HG02798 (cell line): ENCODE measurements at regions not wholly inside any gene's neighbourhood (a gene's known extent, or its start where the extent isn't known, plus 50 kb on each side); places are given as distances from the start of the nearest gene placed in this dataset.
"Not testable (repeated sequence)": the region's sequence is repeated elsewhere in the genome, so short reads cannot be mapped to it uniquely, and the experiment has no call there.

Experiments used
- ATAC-seq: cut with Tn5 transposase; IDR thresholded peaks from one replicate; pipeline ENCODE4 v1.9.1; 2021; ENCODE audit warnings: mild to moderate bottlenecking; ENCODE audit not compliant: unreplicated experiment, poor library complexity

- no peak for ATAC-seq
Measured at GRCh38 chr13:50225193-50226155, 210.2 kb downstream of the KCNRG start.

- ATAC-seq = peak; percentile 44
Measured at GRCh38 chr13:50226515-50227155, 211.4 kb downstream of the KCNRG start.

- ATAC-seq = no peak
Measured at GRCh38 chr13:50227361-50227760, 212.1 kb downstream of the KCNRG start.

- ATAC-seq = no peak
Measured at GRCh38 chr13:50228527-50228926, 213.3 kb downstream of the KCNRG start.

GRCh38 chr13:50229960-50230661 is 214.9 kb downstream of the KCNRG start:
- no peak for ATAC-seq

GRCh38 chr13:50230662-50230978 is 215.4 kb downstream of the KCNRG start:
- ATAC-seq = no peak

- not testable (repeated sequence) for ATAC-seq
Measured at GRCh38 chr13:50233574-50233973, 218.3 kb downstream of the KCNRG start.

GRCh38 chr13:50235604-50236342 is 220.5 kb downstream of the KCNRG start:
- ATAC-seq = no peak

- peak; percentile 95 for ATAC-seq
Measured at GRCh38 chr13:50236898-50237318, 221.7 kb downstream of the KCNRG start.

GRCh38 chr13:50238922-50239321 is 223.7 kb downstream of the KCNRG start:
- ATAC-seq = no peak

GRCh38 chr13:50241479-50241878 is 226.2 kb downstream of the KCNRG start:
- ATAC-seq = no peak

- no peak for ATAC-seq
Measured at GRCh38 chr13:50243931-50244330, 228.7 kb downstream of the KCNRG start.

GRCh38 chr13:50244355-50244712 is 229.1 kb downstream of the KCNRG start:
- ATAC-seq = no peak

GRCh38 chr13:50244713-50245574 is 229.7 kb downstream of the KCNRG start:
- peak; percentile 94 for ATAC-seq

GRCh38 chr13:50247223-50247622 is 232.0 kb downstream of the KCNRG start:
- no peak for ATAC-seq

- no peak for ATAC-seq
Measured at GRCh38 chr13:50248516-50249143, 233.4 kb downstream of the KCNRG start.

GRCh38 chr13:50249144-50249521 is 233.9 kb downstream of the KCNRG start:
- ATAC-seq = no peak

GRCh38 chr13:50250401-50250800 is 235.2 kb downstream of the KCNRG start:
- no peak for ATAC-seq

- ATAC-seq = no peak
Measured at GRCh38 chr13:50255639-50256038, 240.4 kb downstream of the KCNRG start.
